Epithelial cell of proximal tubule (primary cell): ENCODE measurements at regions not wholly inside any gene's neighbourhood (a gene's known extent, or its start where the extent isn't known, plus 50 kb on each side); places are given as distances from the start of the nearest gene placed in this dataset.

Experiments
- DNase-seq: peaks from one replicate; pipeline ENCODE4 v3.0.0-alpha.2; 2011; ENCODE audit warnings: low read depth
- H3K4me3 ChIP-seq: 2 replicates; pipeline ENCODE4 v1.5.1; 2011; ENCODE audit warnings: low read depth, mild to moderate bottlenecking, low read length
- CTCF ChIP-seq: conservative IDR thresholded peaks from 2 replicates; pipeline ENCODE4 v1.5.1; 2012; ENCODE audit warnings: low read depth, mild to moderate bottlenecking, low read length

GRCh38 chr2:121992700-121993099 lies 237.2 kb downstream of the TSN start:
- no peak overlapping the region for H3K4me3 ChIP-seq
- no peak for TF ChIP-seq CTCF
- no peak for DNase-seq

- no peak overlapping the region for H3K4me3 ChIP-seq
- no peak for DNase-seq
- no peak for TF ChIP-seq CTCF
These were observed 238.2 kb downstream of the TSN start for GRCh38 chr2:121993682-121994081.

GRCh38 chr2:121994238-121995206 lies 239.1 kb downstream of the TSN start:
- H3K4me3 ChIP-seq, result no peak overlapping the region
- no peak for TF ChIP-seq CTCF
- no peak for DNase-seq

DNA sequence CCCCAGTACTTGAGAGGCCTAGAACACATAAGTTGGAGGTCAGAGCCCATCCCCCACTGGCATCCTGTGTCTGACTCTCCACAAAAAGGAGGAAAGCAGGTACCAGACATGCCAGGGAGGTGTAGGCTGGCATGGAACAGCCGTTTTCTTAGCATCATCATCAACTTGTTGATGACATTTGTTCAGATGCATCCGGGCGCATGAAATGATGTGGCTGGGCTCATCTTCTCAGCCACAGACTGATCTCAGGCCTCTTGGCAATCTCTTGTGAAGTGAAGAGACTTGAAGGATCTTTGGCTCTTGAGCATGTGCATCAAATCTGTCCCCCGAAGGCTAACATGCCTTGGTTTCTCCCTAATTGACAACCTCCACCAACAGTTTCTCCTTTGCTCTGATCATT lies 243.3 kb downstream of the TSN start:
- no peak overlapping the region for H3K4me3 ChIP-seq
- no peak for DNase-seq
- TF ChIP-seq CTCF, result no peak

DNA sequence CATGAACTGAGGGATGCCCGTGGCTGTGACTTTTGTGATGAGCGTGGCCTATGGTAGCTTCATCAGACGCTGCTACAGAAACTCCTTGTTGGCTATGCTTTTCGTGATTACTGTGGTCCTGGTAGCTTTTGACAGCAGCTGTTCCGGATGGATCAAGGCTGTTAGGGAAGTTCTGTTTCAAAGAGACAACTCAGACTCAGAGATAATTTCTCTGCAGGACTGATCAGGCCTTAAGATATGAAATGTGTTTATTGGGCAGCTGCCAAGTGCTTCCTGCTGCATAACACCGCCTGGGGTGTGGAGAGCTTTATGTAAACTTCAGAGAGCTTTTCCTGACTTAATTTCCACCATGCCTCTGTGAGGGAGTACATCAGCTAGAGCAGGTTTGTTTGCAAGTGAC lies 243.8 kb downstream of the TSN start:
- TF ChIP-seq CTCF, result no peak
- no peak for DNase-seq

DNA sequence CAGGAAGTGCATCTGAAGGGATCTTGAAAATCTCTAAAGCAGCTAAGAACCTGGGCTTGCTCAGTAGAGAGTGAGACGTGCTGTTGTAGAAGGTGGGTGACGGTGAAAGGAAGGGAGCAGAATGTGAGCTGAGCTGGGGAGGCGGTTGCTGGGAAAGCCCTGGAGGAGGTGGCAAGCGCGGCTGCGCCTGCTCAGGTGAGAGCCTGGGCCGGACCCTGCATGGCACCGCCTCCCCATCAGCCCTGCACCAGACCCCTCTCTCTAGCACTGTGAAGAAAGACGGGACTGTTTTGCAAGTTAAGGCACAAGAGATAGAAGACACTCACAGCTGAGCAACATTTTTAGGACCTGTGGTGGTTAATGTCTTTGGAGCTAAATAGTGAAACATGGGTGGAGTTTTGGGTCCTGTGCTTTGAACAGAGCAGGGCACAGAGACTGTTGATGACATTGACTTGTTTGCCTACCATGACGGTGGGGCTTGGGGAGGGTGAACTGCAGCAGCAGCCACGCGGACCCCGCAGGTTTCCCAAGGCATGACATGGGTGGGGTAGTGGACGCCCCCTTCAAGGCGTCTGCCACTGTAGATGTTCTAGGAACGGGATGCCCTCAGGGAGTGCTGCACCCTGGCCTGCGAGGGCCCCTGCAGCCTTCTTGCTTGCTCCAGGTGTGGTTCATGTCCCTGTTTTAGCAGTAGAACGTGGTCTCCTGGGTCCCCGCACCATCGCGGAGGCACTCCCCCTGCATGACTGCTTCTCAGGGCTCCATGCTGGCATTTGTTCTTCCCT lies 245.3 kb downstream of the TSN start:
- DNase-seq, result no peak
- no peak overlapping the region for H3K4me3 ChIP-seq
- TF ChIP-seq CTCF, result no peak

More for the DNA sequence above, 243.8 kb downstream of the TSN start:
- H3K4me3 ChIP-seq, result no peak overlapping the region
